GF-D8 (cell line): ENCODE measurements at regions not wholly inside any gene's neighbourhood (a gene's known extent, or its start where the extent isn't known, plus 50 kb on each side); places are given as distances from the start of the nearest gene placed in this dataset.

Source experiments
- DNase-seq: peaks from one replicate; lab custom pipeline; 2025; lab: John Stamatoyannopoulos, UW

- no peak for DNase-seq
These were observed 222.3 kb downstream of the BARHL2 start for GRCh38 chr1:90494748-90495282.

GRCh38 chr1:90488451-90488850 lies 228.7 kb downstream of the BARHL2 start:
- no peak for DNase-seq

- no peak for DNase-seq
These were observed 230.1 kb downstream of the BARHL2 start for GRCh38 chr1:90486996-90487395.

GRCh38 chr1:90486134-90486824 lies 230.8 kb downstream of the BARHL2 start:
- DNase-seq: no peak

- DNase-seq: no peak
These were observed 236.7 kb downstream of the BARHL2 start for GRCh38 chr1:90480271-90480835.

GRCh38 chr1:90476994-90477393 lies 240.1 kb downstream of the BARHL2 start:
- DNase-seq: no peak

GRCh38 chr1:90476411-90476810 lies 240.7 kb downstream of the BARHL2 start:
- DNase-seq: no peak

GRCh38 chr1:90475631-90476030 lies 241.5 kb downstream of the BARHL2 start:
- no peak for DNase-seq

GRCh38 chr1:90474731-90475130 lies 242.4 kb downstream of the BARHL2 start:
- DNase-seq: no peak

GRCh38 chr1:90474158-90474557 lies 242.9 kb downstream of the BARHL2 start:
- no peak for DNase-seq

- no peak for DNase-seq
These were observed 244.3 kb downstream of the BARHL2 start for GRCh38 chr1:90472775-90473174.

- DNase-seq: no peak
These were observed 257.5 kb downstream of the BARHL2 start for GRCh38 chr1:90459570-90459969.

- DNase-seq: no peak
These were observed 259.1 kb downstream of the BARHL2 start for GRCh38 chr1:90457985-90458384.

- DNase-seq: no peak
These were observed 264.6 kb downstream of the BARHL2 start for GRCh38 chr1:90452491-90452890.

GRCh38 chr1:90443354-90443753 lies 273.7 kb downstream of the BARHL2 start:
- no peak for DNase-seq

- no peak for DNase-seq
These were observed 281.8 kb downstream of the BARHL2 start for GRCh38 chr1:90435351-90435750.

- DNase-seq: no peak
These were observed 282.6 kb downstream of the BARHL2 start for GRCh38 chr1:90434460-90434859.

GRCh38 chr1:90417126-90417525 lies 300.0 kb downstream of the BARHL2 start:
- no peak for DNase-seq

GRCh38 chr1:90414201-90414600 lies 302.9 kb downstream of the BARHL2 start:
- no peak for DNase-seq

- DNase-seq: no peak
These were observed 303.6 kb downstream of the BARHL2 start for GRCh38 chr1:90413519-90413918.

GRCh38 chr1:90412563-90412962 lies 304.5 kb downstream of the BARHL2 start:
- no peak for DNase-seq

GRCh38 chr1:90411185-90411584 lies 305.9 kb downstream of the BARHL2 start:
- no peak for DNase-seq

- no peak for DNase-seq
These were observed 309.4 kb downstream of the BARHL2 start for GRCh38 chr1:90407737-90408136.

- DNase-seq: no peak
These were observed 311.4 kb downstream of the BARHL2 start for GRCh38 chr1:90405726-90406125.
